ENCODE measurements at regions not wholly inside any gene's neighbourhood (a gene's known extent, or its start where the extent isn't known, plus 50 kb on each side); places are given as distances from the start of the nearest gene placed in this dataset.
"Not testable (repeated sequence)": the region's sequence is repeated elsewhere in the genome, so short reads cannot be mapped to it uniquely, and the experiment has no call there.

DNA sequence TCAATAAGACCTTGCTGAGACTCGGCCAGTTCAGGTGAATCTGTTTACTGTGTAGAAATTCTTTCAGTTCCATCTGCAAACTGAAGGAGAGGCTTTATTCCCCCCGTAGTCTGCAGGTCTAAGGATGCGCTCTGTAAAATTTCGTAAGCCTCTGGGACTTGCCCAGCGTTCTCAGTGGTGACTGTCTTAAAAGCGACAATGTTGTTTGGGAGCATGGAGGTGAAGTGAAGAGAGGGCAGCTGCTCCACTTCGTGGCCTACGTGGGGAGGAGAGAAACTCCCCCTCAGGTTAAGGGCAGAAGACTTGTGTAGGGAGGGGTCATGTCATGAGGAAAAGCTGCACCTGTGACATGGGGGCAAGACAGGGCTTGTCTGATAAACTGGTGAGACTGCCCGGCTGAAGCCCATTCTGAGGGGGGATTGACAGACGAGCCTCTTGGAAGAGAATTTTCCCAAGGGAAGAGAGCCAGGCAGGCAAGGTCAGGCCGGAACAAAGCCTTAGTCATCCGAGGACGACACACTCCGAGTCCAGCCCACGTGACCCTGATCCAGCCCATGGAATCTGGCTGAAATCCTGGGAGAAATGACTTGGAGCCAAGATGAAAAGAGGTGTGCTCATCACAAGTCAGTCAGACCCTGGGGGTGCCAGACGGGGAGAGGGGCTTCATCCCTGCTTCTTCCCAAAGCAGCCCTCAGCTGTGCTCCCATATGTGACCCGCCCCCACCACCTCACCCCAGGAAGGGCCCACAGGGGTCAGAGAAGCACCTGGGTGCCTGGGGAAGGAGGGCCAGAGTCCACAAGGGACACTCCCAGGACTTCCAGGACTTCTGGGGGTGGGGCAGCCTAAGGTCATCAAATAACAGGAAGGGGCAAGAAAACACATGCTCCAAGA lies 88.5 kb upstream of the SH3BP4 start:
- Histone ChIP-seq H3K4me1 (peaks cover 0 to 51% (median 8%) of the 10 kb centered on the region in 4 donors), H3K27ac (peak overlapping the region; percentile 21 to 79 (median 60)), H3K27me3 (no peaks in the 10 kb centered on the region), H3K9me3 (no peaks in the 10 kb centered on the region), H3K4me3 (no peak overlapping the region), H3K36me3 (no peaks in the 10 kb centered on the region)
- TF ChIP-seq, protein P1, sequence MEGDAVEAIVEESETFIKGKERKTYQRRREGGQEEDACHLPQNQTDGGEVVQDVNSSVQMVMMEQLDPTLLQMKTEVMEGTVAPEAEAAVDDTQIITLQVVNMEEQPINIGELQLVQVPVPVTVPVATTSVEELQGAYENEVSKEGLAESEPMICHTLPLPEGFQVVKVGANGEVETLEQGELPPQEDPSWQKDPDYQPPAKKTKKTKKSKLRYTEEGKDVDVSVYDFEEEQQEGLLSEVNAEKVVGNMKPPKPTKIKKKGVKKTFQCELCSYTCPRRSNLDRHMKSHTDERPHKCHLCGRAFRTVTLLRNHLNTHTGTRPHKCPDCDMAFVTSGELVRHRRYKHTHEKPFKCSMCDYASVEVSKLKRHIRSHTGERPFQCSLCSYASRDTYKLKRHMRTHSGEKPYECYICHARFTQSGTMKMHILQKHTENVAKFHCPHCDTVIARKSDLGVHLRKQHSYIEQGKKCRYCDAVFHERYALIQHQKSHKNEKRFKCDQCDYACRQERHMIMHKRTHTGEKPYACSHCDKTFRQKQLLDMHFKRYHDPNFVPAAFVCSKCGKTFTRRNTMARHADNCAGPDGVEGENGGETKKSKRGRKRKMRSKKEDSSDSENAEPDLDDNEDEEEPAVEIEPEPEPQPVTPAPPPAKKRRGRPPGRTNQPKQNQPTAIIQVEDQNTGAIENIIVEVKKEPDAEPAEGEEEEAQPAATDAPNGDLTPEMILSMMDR (IDR thresholded peaks at IDR 0.05) = no peak
- no peak for TF ChIP-seq POLR2A (IDR thresholded peaks at IDR 0.05)
- 29% methylated on average over 14 of the region's 17 CpGs for WGBS (ENCODE audit: insufficient coverage, low coverage, low lambda C conversion rate, missing lambda C conversion rate)
- peak; percentile 73 to 84 (median 78) for ATAC-seq
- intact Hi-C loops (cut with DNase I) = no loop called here
- peak; percentile 71 to 81 (median 79) for DNase-seq

DNA sequence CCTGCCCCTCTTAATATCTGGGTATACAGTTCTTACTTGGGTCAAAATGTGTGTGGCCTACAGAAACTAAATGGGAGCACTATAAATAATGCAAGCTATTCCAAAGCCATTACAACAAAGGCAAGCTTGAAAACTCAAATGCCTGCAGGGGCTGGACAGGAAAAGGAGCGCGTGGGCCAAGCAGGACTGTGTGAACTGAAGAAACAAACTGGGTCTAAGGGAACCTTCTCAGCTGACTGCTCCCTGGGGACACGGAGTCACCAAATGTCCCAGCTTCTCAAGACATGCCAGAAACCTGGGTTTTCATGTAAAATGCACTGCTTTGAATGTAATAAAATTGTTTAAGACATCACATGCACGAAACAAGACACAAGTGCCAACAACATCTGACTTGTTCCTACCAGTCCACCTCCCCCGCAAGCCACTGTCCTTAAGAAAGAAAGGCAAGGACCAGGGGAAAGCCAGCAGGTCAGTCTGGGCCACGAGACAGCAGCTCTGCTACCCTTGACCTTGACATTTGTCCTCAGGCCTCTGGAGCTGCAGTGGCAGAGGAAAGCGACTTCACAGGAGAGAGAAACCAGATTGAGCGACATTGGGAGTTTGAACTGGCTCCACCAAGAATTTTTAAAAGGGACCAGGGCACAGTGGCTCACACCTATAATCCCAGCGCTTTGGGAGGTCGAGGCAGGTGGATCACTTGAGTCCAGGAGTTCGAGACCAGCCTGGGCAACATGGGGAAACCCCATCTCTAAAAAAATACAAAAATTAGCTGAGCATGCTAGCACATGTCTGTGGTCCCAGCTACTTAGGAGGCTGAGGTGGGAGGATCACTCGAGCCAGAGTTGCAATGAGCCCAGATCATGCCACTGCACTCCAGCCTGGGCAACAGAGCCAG lies 89.7 kb upstream of the SH3BP4 start:
- intact Hi-C loops (cut with DNase I) = no loop called here
- H3K36me3 ChIP-seq = no peaks in the 10 kb centered on the region
- TF ChIP-seq, protein P1 (IDR thresholded peaks at IDR 0.05) = no peak
- TF ChIP-seq POLR2A (IDR thresholded peaks at IDR 0.05) = no peak
- H3K27me3 ChIP-seq = no peaks in the 10 kb centered on the region
- H3K4me3 ChIP-seq = no peak overlapping the region
- peak overlapping the region in 2 of 3 donors; percentile 60 to 79 for H3K27ac ChIP-seq
- H3K4me1 ChIP-seq = peaks cover 0 to 52% (median 9%) of the 10 kb centered on the region in 4 donors
- DNase-seq = no peak
- no peak for ATAC-seq
- WGBS (ENCODE audit: insufficient coverage, low coverage, low lambda C conversion rate, missing lambda C conversion rate) = 66% methylated on average over 10 of the region's 12 CpGs
- H3K9me3 ChIP-seq = no peaks in the 10 kb centered on the region

DNA sequence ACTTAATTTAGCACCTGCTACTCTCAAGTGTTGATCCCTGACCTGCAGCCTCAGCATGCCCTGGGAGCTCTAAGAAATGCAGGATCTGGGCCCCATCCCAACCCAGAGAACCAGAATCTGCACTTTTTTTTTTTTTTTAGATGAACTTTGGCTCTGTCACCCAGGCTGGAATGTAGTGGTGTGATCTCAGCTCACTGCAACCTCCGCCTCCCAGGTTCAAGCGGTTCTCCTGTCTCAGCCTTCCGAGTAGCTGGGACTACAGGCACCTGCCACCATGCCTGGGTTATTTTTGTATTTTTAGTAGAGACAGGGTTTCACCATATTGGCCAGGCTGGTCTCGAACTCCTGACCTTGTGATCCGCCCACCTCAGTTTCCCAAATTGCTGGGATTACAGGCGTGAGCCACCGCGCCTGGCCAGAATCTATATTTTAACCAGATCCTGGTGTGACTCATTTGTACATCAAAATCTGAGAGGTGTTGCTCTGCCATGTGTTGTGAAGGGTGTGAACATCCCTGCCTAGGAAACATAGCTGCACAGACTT lies 92.4 kb upstream of the SH3BP4 start:
- H3K27me3 ChIP-seq; H3K9me3 ChIP-seq; H3K4me3 ChIP-seq; intact Hi-C loops (cut with DNase I); H3K36me3 ChIP-seq: not testable (repeated sequence)
- peaks cover 0 to 50% (median 8%) of the 10 kb centered on the region in 4 donors for H3K4me1 ChIP-seq
- H3K27ac ChIP-seq = peak overlapping the region in 1 of 3 donors; percentile 61
- DNase-seq = peak in 2 of 3 donors; percentile 58 to 60
- WGBS (ENCODE audit: insufficient coverage, low coverage, low lambda C conversion rate, missing lambda C conversion rate) = 36% methylated on average over 7 of the region's 8 CpGs
- peak; percentile 32 to 65 (median 58) for ATAC-seq

DNA sequence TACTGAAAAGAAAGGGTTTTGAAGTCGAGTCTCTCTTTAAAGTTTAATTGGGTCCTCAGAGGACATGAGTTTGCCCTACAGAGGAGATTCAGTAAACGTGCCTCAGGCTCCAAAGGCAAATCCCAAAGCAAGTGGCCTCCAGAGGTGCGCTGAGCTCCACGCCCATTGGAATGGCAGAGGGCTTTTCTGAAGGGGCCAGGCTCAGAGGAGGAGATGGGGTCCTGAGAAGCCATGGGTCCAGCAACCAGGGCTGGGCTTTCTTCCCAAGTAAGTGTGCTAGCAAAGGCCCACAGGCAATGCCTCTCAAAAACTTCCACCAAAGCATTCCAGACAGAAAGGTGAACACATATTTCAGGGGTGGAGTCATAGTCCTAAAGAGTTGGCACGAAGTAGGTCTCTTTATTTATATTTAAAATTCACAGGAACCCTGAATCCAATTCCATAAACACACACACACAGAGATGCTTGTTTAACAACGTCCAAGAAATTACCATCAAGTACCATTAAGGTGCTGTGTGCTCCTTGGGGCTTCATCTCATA lies 93.0 kb upstream of the SH3BP4 start:
- no peak for DNase-seq
- peak overlapping the region in 1 of 3 donors; percentile 7 for H3K27ac ChIP-seq
- no peak for ATAC-seq
- intact Hi-C loops (cut with DNase I) = no loop called here
- H3K9me3 ChIP-seq = no peaks in the 10 kb centered on the region
- H3K4me3 ChIP-seq = no peak overlapping the region
- TF ChIP-seq, protein P1 (IDR thresholded peaks at IDR 0.05) = no peak
- TF ChIP-seq POLR2A (IDR thresholded peaks at IDR 0.05) = no peak
- H3K4me1 ChIP-seq = peaks cover 0 to 45% (median 5%) of the 10 kb centered on the region in 4 donors
- H3K36me3 ChIP-seq = no peaks in the 10 kb centered on the region
- no peaks in the 10 kb centered on the region for H3K27me3 ChIP-seq
- WGBS (ENCODE audit: insufficient coverage, low coverage, low lambda C conversion rate, missing lambda C conversion rate) = 65% methylated on average over 3 of the region's 6 CpGs
